HG03103 (cell line): ENCODE measurements at regions not wholly inside any gene's neighbourhood (a gene's known extent, or its start where the extent isn't known, plus 50 kb on each side); places are given as distances from the start of the nearest gene placed in this dataset.

Experiments
- ATAC-seq: cut with Tn5 transposase; IDR thresholded peaks from one replicate; pipeline ENCODE4 v1.9.1; 2021; ENCODE audit warnings: low read depth; ENCODE audit not compliant: unreplicated experiment

DNA sequence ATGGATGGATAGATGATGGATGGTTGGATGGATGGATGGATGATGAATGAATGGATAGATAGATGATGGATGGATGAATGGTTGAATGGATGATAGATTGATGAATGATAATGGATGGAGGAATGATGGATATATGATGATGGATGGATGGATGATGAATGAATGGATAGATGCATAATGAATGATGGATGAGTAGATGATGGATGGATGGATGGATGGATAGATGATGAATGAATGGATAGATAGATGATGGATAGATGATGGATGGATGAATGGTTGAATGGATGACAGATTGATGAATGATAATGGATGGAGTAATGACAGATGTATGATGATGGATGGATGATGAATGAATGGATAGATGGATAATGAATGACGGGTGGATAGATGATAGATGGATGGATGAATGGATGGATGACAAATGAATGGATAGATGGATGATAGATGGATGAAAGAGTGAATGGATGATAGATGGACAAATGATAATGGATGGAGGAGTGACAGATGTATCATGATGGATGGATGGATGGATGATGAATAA, 1466.5 kb downstream of the BRD1 start:
- ATAC-seq = no peak

DNA sequence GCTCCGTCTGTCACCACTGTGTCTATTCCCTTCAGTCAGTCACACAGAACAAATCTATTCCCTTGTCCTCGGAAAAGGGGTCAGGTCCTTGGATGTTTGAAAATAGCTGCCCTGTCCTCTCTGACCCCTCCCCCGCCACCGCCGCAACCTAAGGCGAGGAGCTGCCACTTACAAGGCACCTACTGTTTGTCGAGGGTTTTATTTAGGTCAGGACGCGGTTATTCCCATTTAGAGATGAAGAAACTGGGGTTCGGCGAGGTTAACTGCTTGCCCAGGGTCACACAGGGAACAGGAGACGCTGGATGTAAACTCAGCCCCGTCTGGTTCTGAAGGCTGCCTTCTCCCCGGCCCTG, 1468.1 kb downstream of the BRD1 start:
- ATAC-seq = no peak

DNA sequence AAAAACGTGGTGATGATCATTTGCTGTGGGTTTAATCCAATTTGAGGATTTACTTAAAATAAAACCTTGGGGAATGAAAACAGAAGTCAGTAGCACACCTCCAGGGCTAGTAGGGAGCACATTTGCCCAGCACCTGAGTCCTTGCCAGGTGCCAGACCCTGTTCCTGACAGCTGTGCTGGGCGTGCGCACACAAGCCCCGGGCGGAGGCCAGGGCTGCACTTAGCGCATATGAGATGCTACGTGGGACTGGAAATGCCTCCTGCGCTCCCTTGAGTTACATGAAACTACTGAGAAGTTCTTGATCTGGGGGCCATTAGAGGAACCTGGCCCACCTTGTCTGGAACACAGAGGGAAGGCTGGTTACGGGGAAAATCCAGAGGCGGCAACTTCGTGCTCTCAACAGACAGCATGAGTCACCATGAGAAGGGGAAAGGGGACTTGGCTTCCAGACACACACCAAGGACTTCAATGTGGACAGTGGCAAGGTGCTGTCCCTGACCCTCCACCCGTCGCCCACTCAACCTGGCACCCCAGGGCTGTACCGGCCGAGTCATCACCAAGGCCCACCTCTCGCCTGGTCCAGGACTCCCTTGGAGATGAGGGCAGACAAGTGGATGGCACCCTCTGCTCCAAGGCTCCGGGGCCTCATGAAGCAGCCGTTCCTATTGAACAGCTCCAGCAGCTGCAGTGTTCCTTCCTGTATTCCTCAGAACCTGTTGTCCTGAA, 1468.6 kb downstream of the BRD1 start:
- no peak for ATAC-seq

DNA sequence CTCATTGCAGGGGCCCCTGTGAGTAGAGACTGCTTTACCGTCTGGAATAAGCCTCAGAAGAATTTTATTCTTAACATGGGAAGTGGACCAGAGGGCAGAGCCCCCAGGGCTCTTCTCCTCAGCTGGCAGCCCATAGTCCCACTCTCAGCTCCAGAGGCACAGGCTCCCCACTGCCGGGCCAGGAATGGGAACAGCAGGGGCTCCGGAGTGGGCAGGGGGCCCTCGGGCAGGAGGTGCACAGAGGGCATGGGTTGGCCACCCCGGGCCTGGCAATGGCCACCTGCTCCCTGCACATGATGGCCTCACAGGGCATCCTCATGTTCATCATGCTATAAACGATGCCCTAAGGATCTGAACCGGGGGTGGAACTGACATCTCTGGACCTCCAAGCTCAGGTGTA, 1469.7 kb downstream of the BRD1 start:
- no peak for ATAC-seq

DNA sequence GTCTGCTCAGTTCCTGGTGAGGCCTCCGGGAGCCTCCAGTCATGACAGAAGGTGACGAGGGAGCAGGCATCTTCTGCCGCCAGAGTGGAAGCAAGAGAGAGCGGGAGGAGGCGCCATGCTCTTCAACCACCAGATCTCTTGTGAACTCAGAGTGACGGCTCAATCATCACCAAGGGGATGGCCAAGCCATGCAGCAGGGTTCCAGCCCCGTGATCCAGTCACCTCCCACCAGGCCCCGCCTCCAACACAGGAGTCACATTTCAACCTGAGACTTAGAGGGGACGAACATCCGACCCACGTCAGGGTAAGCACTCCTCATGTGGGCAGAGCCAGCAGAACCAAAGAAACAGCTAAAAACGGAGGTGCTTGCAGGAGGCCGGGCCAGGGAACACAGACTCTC, 1470.5 kb downstream of the BRD1 start:
- no peak for ATAC-seq

DNA sequence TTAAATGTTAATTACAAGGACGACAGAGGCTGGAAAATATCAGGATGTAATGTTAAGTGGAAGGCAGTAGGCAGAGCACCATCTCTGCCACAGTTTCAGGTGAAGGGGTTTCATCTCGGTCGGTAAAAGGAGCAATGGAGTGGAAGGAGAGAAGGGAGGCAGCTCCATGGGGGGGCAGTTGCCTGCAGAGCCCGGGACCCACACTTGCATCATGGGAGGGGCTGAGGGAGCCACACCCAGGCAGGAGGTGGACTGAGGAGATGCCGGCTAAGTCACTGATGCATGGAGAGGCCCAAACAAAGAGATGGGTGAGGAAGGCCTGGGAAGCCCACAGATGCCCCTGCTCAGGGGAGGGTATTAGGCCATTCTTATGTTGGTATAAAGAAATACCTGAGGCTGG, 1470.9 kb downstream of the BRD1 start:
- ATAC-seq = no peak

DNA sequence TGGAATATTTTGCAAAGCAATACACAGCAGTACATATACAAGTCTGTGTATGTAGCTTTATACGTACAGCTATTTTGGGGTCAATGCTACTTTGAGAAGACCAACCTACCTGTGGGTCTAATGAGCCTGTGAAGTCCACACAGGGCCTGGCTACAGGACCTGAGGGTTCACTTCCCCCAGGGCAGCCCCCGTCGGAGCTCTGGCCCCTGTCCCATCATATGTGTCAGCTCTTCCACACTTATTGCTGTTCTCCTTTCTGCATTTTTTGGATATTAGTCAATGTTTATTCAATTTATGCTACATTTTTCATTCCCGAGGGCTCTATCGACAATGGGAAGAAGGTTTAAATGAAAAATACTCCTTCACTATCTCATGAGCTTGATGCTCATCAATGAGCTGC, 1473.6 kb downstream of the BRD1 start:
- ATAC-seq = no peak

DNA sequence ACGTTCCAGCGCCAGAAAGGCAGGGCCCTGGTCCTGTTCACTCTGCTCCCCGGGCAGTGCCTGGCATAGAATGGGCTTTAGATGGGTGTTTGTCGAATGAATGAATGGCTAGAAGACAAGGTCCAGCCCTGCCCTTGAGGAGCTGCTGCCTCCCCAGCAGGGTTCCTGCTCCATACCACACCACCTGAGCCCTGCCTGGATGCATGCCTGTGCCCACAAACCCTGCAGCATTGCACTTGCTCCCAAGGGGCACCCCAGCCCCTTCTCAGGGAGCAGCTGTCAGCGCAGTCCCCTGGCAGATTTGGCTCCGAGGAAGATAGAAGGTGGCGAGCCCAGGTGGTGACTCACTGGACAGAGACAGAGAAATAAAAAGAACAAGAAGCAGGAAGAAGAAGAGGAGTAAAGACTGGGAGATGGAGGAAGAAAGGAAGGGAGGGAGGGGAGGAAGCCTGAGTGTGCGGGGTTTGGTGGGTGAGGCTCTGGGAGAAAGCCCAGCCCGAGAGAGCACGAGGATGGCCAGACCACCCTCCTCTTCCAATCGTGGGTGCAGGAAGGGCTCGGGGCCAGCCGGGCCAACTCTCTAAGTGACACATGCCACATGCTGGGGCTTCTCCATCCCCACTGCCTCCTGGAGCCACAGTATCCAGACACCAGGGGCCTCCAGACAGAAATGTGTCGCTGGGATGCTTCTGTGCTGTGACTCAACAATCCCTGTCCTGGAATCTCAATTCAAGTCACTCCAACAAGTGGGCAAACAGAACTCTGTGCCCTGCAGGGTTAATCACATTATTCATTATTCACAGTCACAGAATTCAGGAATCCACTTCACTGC, 1474.3 kb downstream of the BRD1 start:
- no peak for ATAC-seq

DNA sequence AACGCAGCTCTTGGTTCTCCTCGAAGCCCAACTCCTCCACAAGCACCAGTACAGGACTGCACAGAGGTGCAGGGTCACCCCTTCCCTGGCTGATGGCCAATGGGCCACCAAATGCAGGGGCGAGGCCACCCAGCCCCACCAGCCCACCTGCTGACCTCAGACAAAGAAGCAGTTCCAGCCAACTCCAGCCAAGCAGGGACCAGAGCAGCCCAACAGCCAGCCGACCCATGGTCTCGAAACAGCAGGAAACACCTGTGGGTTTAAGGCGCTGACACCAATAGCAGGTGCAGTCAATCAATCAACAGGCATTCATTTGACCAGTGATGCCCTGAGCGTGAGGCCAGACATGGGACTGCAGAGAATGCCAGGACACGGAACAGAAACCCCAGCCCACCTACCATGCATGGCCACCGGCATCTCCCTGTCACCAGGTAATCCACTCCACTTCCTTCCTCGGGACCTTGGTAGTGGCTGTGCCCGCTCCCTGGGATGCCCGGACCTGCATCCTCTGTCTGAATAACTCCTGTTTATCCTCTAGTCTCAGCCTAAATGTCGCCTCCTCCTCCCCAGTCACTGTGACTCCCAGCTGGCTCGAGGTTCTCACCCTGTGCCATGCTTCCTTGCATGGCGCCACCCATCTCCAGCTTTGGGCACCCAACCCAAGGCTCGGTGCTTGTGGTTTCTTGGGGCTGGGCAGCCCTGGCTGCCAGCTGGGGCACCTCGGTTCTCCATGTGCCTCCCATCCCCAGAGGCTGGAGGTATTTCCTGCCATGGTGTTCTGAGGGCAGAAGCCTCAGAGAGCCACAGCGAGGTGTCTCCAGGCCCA, 1475.4 kb downstream of the BRD1 start:
- no peak for ATAC-seq

DNA sequence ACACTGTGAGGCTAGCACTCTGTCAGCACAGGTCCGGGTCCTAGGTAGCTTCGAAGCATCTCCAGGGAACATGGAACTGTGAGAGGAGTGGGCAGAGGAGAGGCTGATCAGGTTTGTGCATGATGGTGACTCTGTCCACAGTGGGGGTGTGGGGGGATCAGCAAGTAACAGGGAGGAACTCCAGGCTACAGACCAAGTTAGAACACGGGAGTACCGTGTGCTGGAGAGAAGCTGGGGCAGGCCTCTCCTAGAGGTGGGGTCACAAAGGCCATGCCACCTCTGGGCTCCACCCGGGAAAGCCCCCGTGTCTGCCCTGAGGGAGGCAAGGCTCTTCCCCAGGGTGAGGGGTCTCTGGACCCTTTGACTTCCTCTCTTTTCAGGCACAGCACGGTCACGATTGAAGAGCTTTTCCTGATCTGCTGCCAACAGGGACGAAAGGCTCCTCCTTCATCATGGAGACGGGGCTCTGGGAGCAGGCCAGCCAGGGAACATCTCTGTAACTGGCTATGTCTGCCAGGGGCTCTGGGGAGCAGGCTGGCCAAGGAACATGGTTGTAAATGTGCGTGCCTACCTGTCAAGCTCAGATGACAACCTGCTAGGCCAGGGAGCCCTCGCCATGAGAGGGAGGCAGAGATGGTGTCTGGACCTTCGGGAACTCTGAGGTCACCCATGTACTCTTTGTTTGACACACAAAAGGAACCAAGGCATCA, 1476.1 kb downstream of the BRD1 start:
- ATAC-seq = no peak

DNA sequence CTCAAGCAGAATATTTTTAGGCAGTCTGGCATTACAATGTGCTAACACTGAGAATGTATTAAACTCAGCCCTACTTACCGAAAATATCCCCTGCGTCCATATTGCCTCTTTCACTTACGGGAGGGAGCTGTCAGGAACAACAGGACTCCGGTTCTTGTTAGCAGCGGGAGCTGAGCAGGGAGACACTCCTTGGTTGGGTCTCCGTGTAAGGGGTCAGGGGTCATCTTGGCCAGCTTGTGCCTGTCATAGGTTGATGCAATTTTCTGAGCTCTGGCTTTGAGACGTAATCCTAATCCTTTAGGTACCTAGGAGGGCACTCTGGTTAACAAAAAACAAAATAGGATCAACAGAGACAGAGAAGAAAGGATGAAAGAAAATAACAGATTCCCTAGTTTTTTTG, 1477.2 kb downstream of the BRD1 start:
- ATAC-seq = no peak

DNA sequence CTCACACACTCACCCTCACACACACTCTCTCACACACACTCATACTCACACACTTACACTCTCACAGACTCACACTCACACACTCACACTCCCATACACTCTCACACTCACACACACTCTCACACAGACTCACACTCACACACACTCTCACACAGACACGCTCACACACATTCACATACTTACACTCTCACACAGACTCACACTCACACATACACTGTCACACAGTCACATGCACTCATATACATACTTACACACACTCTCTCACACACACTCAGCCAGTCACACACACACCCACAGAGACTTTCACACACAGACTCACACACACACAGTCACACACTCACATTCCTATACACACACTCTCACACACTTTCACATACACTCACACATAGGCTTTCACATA, 1478.8 kb downstream of the BRD1 start:
- no peak for ATAC-seq

DNA sequence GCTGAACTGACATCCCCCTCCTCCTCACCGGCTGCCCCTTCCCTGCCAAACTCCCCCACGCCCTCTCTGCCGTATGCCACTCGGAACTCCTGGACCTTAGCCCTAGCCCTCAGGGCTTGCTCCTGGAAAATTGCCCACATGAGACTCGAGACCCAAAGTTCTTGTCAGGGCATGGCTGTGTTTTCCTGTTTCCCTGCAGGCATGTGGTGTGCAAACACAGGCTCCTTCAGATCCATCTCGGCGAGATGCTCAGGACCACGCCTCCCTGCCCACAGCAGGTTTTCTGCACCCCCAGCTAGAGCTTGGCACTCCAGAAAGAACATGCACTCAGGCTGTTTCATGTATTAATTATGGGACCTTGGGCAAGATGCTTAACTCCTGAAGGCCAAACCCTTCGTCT, 1480.4 kb downstream of the BRD1 start:
- ATAC-seq = no peak

DNA sequence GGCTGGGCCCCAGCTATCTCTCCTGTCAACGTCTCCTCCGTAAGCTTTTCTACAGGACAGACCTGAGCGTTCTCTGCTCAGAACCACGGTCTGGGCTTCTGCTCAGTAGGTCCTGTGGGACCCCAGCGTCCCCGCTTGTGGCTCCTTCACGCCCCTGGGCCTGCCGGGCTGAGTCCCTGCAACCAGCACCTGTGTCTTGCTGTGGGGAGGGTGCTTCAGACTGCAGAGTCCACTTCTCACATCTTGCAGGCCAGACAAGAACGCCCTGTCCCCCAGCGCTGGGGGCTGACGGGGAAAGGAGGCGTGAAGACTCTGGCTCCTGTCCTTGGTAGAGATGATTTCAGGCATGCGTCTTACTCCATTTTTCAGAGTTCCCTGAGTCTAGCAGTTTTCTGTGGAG, 1480.8 kb downstream of the BRD1 start:
- ATAC-seq = no peak

DNA sequence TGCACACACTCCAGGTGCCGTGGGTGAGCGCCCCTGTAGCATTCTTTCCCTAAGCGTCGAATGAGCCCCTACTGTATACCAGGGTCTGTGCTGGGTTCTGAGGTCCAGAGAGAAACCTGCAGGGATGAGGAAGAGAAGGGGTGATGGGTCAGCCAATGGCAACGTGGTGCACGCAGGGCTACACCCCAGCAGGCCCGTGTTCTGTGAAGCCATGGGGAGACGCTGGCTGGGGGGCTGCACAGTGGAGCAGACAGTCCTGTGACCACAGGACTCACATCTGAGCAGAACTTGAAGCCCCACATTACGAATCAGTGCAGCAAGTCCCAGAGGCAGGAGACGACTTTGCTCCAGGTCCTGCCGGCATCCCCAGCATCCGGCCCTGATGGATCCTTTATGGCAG, 1481.4 kb downstream of the BRD1 start:
- ATAC-seq = no peak

DNA sequence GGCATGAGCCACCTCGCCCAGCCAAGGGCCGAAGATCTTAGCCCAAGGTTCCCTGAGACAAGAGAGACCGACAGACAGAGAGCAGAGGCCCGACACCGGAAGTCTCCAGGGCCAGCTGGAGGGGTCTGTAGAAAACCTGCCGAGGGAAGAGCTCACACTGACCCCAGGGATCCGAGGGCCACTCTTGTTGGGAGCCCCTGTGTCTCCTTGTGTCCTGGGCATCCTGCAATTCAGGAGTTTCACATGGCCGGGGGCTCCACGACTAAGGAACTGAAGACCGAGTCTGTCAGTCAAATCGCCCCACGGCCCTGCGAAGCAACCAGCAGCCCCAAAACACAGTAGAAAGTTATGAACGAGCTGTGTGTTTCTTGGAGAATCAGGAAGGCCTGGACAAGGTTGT, 1482.0 kb downstream of the BRD1 start:
- ATAC-seq = no peak

DNA sequence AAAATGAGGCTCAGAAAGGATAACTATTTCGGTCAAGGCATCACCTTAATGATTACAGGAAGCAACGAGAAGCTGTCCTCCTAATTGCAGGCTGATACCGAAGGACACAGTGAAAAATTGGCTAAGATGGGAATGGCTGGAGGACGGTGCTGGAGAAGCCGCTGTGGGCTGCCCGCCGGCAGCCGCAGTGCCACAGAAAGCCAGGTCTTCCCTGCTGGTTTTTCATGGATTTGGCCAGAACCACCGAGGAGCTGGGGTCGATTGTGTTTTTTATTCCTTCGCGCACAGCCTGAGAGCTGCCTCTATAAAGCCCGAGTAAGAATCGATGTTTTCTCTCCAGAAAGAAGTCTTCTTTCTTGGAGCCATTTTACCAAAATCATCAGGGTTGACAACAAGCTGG, 1484.2 kb downstream of the BRD1 start:
- ATAC-seq = no peak

DNA sequence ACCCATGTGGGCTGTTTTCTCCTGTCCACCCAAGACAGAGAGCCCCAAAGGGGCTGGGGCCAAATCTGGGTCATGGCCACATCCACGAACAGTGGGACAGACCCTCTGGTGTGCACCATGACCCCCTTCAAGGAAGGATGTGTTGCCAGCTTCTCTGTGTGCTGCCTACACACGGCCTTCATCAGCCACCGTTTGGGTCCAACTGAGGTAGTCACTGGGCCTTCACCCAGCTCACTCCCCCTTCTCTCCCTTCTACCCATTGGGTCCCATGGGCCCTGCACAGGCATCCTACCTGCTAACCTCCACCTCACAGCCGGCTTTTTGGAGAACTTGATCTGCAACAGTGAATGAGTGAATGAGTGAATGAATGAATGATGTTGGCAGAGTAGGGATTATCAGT, 1484.9 kb downstream of the BRD1 start:
- ATAC-seq = no peak

DNA sequence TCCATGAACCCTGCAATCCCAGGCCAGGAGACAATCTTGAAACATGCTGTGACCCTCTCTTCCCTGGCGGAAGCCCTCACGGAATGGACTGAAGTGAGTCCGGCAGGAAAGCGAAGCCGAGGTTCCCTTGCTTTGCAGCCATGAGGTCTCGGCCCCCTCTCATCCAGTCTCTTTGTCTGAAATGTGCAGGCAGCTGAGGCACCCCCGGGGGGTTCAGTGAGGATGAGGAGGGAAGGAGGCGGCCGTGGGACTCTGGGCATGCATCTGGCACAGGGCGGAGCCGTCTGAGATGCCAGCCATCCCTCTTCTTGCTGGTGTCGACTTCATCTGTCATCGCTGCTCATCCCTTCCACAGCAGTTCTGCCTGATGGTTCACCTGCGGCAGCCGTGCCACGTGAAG, 1485.7 kb downstream of the BRD1 start:
- ATAC-seq = no peak
